IMR-90 (cell line): ENCODE measurements at regions not wholly inside any gene's neighbourhood (a gene's known extent, or its start where the extent isn't known, plus 50 kb on each side); places are given as distances from the start of the nearest gene placed in this dataset.

Experiments used
- ATAC-seq: fragments of 200-7000 bp; cut with Tn5 transposase; 2 replicates; pipeline ENCODE4 v1.9.1; 2020; ENCODE audit warnings: low read depth, mild to moderate bottlenecking, moderate library complexity
- BruUV-seq: library from RNA; stranded (reverse); fragments of 400-500 nt; replicated peaks from 2 replicates; lab custom pipeline; 2021; lab: Mats Ljungman, UMichigan
- CTCF ChIA-PET: fragments of 300-600 bp; formaldehyde crosslinking; extraction: SDS; loops from one replicate; lab custom pipeline; 2021; ENCODE audit warnings: antibody characterized with exemption; lab: Yijun Ruan, JAX
- POLR2A ChIA-PET: fragments of 300-600 bp; sonication (Branson Sonifier 250); formaldehyde crosslinking; loops from one replicate; lab custom pipeline; 2022; ENCODE audit warnings: antibody characterized with exemption; ENCODE audit not compliant: unreplicated experiment; lab: Charles Lee
- DNase-seq: peaks from one replicate; pipeline ENCODE4 v3.0.0; 2013
- H2AFZ ChIP-seq: replicated peaks from 2 replicates; pipeline ENCODE3; 2013; ENCODE audit warnings: low read length, mild to moderate bottlenecking; ENCODE audit not compliant: poor library complexity
- H2AK5ac ChIP-seq: 2 replicates; pipeline ENCODE4 v1.6.1; 2013; ENCODE audit warnings: low read depth, low read length, inconsistent platforms
- H2AK9ac ChIP-seq: replicated peaks from 2 replicates; pipeline ENCODE3; 2013; ENCODE audit warnings: mild to moderate bottlenecking, low read depth, low read length, moderate library complexity; ENCODE audit not compliant: poor library complexity
- H2BK120ac ChIP-seq: 2 replicates; pipeline ENCODE4 v1.6.1; 2013; ENCODE audit warnings: low read depth, low read length, inconsistent platforms
- H2BK15ac ChIP-seq: 3 replicates; pipeline ENCODE4 v1.6.1; 2013; ENCODE audit warnings: low read depth, low read length, inconsistent platforms
- H2BK20ac ChIP-seq: 2 replicates; pipeline ENCODE4 v1.6.1; 2013; ENCODE audit warnings: low read depth, mild to moderate bottlenecking, inconsistent platforms, low read length, moderate library complexity
- H2BK5ac ChIP-seq: 2 replicates; pipeline ENCODE4 v1.6.1; 2013; ENCODE audit warnings: mild to moderate bottlenecking, low read depth, low read length, inconsistent platforms; ENCODE audit not compliant: poor library complexity, severe bottlenecking
- H3K14ac ChIP-seq: replicated peaks from 2 replicates; pipeline ENCODE4 v1.6.1; 2013; ENCODE audit warnings: low read depth, low read length, inconsistent platforms
- H3K18ac ChIP-seq: 2 replicates; pipeline ENCODE4 v1.6.1; 2013; ENCODE audit warnings: low read depth, low read length, control low read depth
- H3K23ac ChIP-seq: 2 replicates; pipeline ENCODE4 v1.6.1; 2013; ENCODE audit warnings: low read depth, low read length, inconsistent platforms
- H3K27ac ChIP-seq: 2 replicates; pipeline ENCODE4 v1.5.1; 2013; ENCODE audit warnings: mild to moderate bottlenecking, control low read depth, low read length; ENCODE audit not compliant: insufficient read depth
- H3K27me3 ChIP-seq: 2 replicates; pipeline ENCODE4 v1.6.1; 2013; ENCODE audit warnings: low read length; ENCODE audit not compliant: control insufficient read depth, insufficient read depth
- H3K36me3 ChIP-seq: 2 replicates; pipeline ENCODE4 v1.6.1; 2013; ENCODE audit warnings: low read length, mixed read lengths; ENCODE audit not compliant: control insufficient read depth, insufficient read depth
- H3K4ac ChIP-seq: 2 replicates; pipeline ENCODE4 v1.6.1; 2013; ENCODE audit warnings: low read depth, low read length, inconsistent platforms
- H3K4me1 ChIP-seq: 2 replicates; pipeline ENCODE4 v1.6.1; 2013; ENCODE audit warnings: low read length, mixed read lengths; ENCODE audit not compliant: control insufficient read depth, insufficient read depth
- H3K4me2 ChIP-seq: 2 replicates; pipeline ENCODE4 v1.6.1; 2013; ENCODE audit warnings: low read depth, mild to moderate bottlenecking, control low read depth, low read length, moderate library complexity
- H3K4me3 ChIP-seq: 2 replicates; pipeline ENCODE4 v1.5.1; 2013; ENCODE audit warnings: low read depth, mild to moderate bottlenecking, control low read depth, low read length, moderate library complexity; ENCODE audit not compliant: insufficient read depth
- H3K56ac ChIP-seq: 2 replicates; pipeline ENCODE4 v1.6.1; 2013; ENCODE audit warnings: low read length, inconsistent platforms; ENCODE audit not compliant: insufficient read depth; ENCODE audit errors: extremely low read depth
- H3K79me1 ChIP-seq, 2 experiments: 2 replicates each; pipeline ENCODE4 v1.6.1; 2013; ENCODE audit warnings: low read length in 2 of 2, inconsistent platforms in 1 of 2, low read depth in 1 of 2
- H3K9ac ChIP-seq: 2 replicates; pipeline ENCODE4 v1.6.1; 2013; ENCODE audit warnings: low read depth, low read length, control low read depth
- H3K9me1 ChIP-seq: 2 replicates; pipeline ENCODE4 v1.6.1; 2013; ENCODE audit warnings: low read length, inconsistent platforms; ENCODE audit not compliant: insufficient read depth
- H3K9me3 ChIP-seq: 2 replicates; pipeline ENCODE4 v1.6.1; 2013; ENCODE audit warnings: low read length; ENCODE audit not compliant: control insufficient read depth, insufficient read depth
- H4K20me1 ChIP-seq: 2 replicates; pipeline ENCODE4 v1.6.1; 2013; ENCODE audit warnings: low read length, inconsistent platforms; ENCODE audit not compliant: insufficient read depth
- H4K5ac ChIP-seq: 2 replicates; pipeline ENCODE4 v1.6.1; 2013; ENCODE audit warnings: mild to moderate bottlenecking, low read depth, low read length, control low read depth
- H4K8ac ChIP-seq, 2 experiments: 2 replicates each; pipeline ENCODE4 v1.6.1; 2013; ENCODE audit warnings: low read depth in 2 of 2, low read length in 2 of 2, control low read depth in 1 of 2, inconsistent platforms in 1 of 2
- H4K91ac ChIP-seq: 2 replicates; pipeline ENCODE4 v1.6.1; 2013; ENCODE audit warnings: low read depth, low read length, inconsistent platforms; ENCODE audit not compliant: insufficient read depth
- BHLHE40 ChIP-seq: fragments of 150-350 bp; IDR thresholded peaks from 2 replicates; pipeline ENCODE4 v1.6.1; 2016; ENCODE audit warnings: mild to moderate bottlenecking, low read depth, low read length
- CHD1 ChIP-seq: IDR thresholded peaks from 2 replicates; pipeline ENCODE4 v1.6.1; 2012; ENCODE audit warnings: low read depth, low read length, improper control_type of control experiment
- FOS ChIP-seq: fragments of 150-350 bp; IDR thresholded peaks from 2 replicates; pipeline ENCODE4 v1.6.1; 2016; ENCODE audit warnings: low read depth, low read length
- MAFK ChIP-seq: IDR thresholded peaks from 2 replicates; pipeline ENCODE4 v1.6.1; 2012; ENCODE audit warnings: low read depth, low read length, improper control_type of control experiment
- MAZ ChIP-seq: IDR thresholded peaks from 2 replicates; pipeline ENCODE4 v1.6.1; 2012; ENCODE audit warnings: low read depth, mild to moderate bottlenecking, low read length, improper control_type of control experiment, moderate library complexity, borderline replicate concordance
- NFE2L2 ChIP-seq: fragments of 150-350 bp; IDR thresholded peaks from 2 replicates; pipeline ENCODE4 v1.6.1; 2016; ENCODE audit warnings: low read depth, mild to moderate bottlenecking, low read length
- POLR2A ChIP-seq: IDR thresholded peaks from 2 replicates; pipeline ENCODE4 v1.6.1; 2012; ENCODE audit warnings: mild to moderate bottlenecking, low read depth, low read length
- SMC3 ChIP-seq: fragments of 150-350 bp; IDR thresholded peaks from 2 replicates; pipeline ENCODE4 v1.6.1; 2016; ENCODE audit warnings: low read depth, mild to moderate bottlenecking, antibody characterized with exemption, low read length, moderate library complexity
- WGBS, 2 experiments: methylation state at CpG; one replicate each; pipeline versions ENCODE4 v1.1.5 to v1.1.7; 2013; ENCODE audit warnings: missing lambda C conversion rate in 2 of 2; ENCODE audit not compliant: insufficient read length in 1 of 2; ENCODE audit errors: extremely low coverage in 2 of 2; 5-methylcytosine and 5-hydroxymethylcytosine counted together
- dilution Hi-C: fragments of 300-500 bp; cut with HindIII; formaldehyde crosslinking; loops from one replicate; pipeline ENCODE4 v1.14.3; 2018; ENCODE audit warnings: low sequenced_read_pairs; ENCODE audit not compliant: unreplicated experiment
- in situ Hi-C: fragments of 300-500 bp; cut with MboI; formaldehyde crosslinking; loops from 3 replicates; pipeline ENCODE4 v1.14.3; 2019; ENCODE audit warnings: low sequenced_read_pairs, inconsistent platforms, mixed read lengths
- intact Hi-C: fragments of 100-400 bp; cut with micrococcal nuclease; formaldehyde crosslinking; loops from 2 replicates; pipeline ENCODE4 v1.10.0; 2022
- TF ChIP-seq, protein P1 (sequence below): fragments of 150-350 bp; IDR thresholded peaks from 2 replicates; pipeline ENCODE4 v1.6.1; 2017; ENCODE audit warnings: mild to moderate bottlenecking, antibody characterized with exemption, low read length, low read depth
- TF ChIP-seq, protein P2 (sequence below): fragments of 150-350 bp; IDR thresholded peaks from 2 replicates; pipeline ENCODE4 v1.6.1; 2016; ENCODE audit warnings: low read depth, mild to moderate bottlenecking, low read length, moderate library complexity, borderline replicate concordance

DNA sequence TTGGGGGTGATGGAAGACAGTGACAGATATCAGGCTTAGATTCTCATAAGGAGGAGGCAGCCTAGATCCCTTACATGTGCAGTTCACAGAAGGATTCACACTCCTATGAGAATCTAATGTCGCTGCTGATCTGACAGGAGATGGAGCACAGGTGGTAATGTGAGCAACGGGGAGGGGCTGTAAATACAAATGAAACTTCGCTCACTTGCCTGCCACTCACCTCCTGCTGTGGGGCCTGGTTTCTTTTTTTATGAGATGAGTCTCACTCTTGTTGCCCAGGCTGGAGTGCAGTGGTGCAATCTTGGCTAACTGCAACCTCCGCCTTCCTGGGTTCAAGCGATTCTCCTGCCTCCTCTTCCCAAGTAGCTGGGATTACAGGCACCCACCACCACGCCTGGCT lies 258.6 kb downstream of the EN1 start:
- Histone ChIP-seq H4K8ac (no peak overlapping the region), H3K4me2 (no peak overlapping the region), H3K27me3 (no peaks in the 10 kb centered on the region; the same call in 1 of the 2 replicates), H3K9me3 (no peaks in the 10 kb centered on the region), H2AFZ (no peak overlapping the region), H2AK9ac (no peak overlapping the region), H3K79me1 (no peaks in the 10 kb centered on the region), H2BK15ac (no peak overlapping the region), H3K18ac (no peak overlapping the region), H3K23ac (no peak overlapping the region), H3K36me3 (no peaks in the 10 kb centered on the region), H4K5ac (no peak overlapping the region), H3K56ac (no peak overlapping the region), H3K14ac (no peak overlapping the region), H3K4me3 (no peak overlapping the region), H2BK120ac (no peak overlapping the region), H2BK5ac (no peak overlapping the region), H2BK20ac (no peak overlapping the region), H4K91ac (no peak overlapping the region), H4K20me1 (no peaks in the 10 kb centered on the region), H3K9ac (no peak overlapping the region), H3K4ac (no peak overlapping the region), H3K9me1 (no peaks in the 10 kb centered on the region), H2AK5ac (no peak overlapping the region), H3K27ac (no peak overlapping the region), H3K4me1 (no peaks in the 10 kb centered on the region)
- POLR2A ChIA-PET: no interaction called here
- WGBS, 2 experiments: no CpG with 5 or more reads among the region's 6 CpGs
- dilution Hi-C loops: no loop called here
- BruUV-seq: no TSS peak
- TF ChIP-seq MAFK (no peak), FOS (no peak), POLR2A (no peak), NFE2L2 (no peak), MAZ (no peak), SMC3 (no peak), CHD1 (no peak), BHLHE40 (no peak)
- TF ChIP-seq, protein P1, sequence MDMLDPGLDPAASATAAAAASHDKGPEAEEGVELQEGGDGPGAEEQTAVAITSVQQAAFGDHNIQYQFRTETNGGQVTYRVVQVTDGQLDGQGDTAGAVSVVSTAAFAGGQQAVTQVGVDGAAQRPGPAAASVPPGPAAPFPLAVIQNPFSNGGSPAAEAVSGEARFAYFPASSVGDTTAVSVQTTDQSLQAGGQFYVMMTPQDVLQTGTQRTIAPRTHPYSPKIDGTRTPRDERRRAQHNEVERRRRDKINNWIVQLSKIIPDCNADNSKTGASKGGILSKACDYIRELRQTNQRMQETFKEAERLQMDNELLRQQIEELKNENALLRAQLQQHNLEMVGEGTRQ: no peak
- TF ChIP-seq, protein P2, sequence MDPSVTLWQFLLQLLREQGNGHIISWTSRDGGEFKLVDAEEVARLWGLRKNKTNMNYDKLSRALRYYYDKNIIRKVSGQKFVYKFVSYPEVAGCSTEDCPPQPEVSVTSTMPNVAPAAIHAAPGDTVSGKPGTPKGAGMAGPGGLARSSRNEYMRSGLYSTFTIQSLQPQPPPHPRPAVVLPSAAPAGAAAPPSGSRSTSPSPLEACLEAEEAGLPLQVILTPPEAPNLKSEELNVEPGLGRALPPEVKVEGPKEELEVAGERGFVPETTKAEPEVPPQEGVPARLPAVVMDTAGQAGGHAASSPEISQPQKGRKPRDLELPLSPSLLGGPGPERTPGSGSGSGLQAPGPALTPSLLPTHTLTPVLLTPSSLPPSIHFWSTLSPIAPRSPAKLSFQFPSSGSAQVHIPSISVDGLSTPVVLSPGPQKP: no peak
- in situ Hi-C loops: no loop called here
- CTCF ChIA-PET: no interaction called here
- intact Hi-C loops: no loop called here
- ATAC-seq: no peak
- no peak for DNase-seq
